ENCODE measurements at regions not wholly inside any gene's neighbourhood (a gene's known extent, or its start where the extent isn't known, plus 50 kb on each side); places are given as distances from the start of the nearest gene placed in this dataset.

GRCh38 chr5:97922776-97923175 is 739.7 kb upstream of the RIOK2 start:
- Histone ChIP-seq H3K79me2 (ENCODE audit: insufficient read depth, low read length) (no peaks in the 10 kb centered on the region), H3K4me2 (replicated peaks; ENCODE audit: extremely low read depth, low read length, poor library complexity, severe bottlenecking) (no peak overlapping the region), H3K27ac (ENCODE audit: low read depth in 1 of 2, low read length in 2 of 2) (no peak overlapping the region), H3K4me1 (ENCODE audit: control insufficient read depth in 1 of 2, insufficient read depth in 2 of 2, low read length in 2 of 2) (no peaks in the 10 kb centered on the region), H4K20me1 (ENCODE audit: insufficient read depth, low read length) (no peaks in the 10 kb centered on the region), H3K4me3 (replicated peaks in 1 of 3; ENCODE audit: low read depth in 2 of 3, low read length in 3 of 3) (no peak overlapping the region), H3K9ac (ENCODE audit: insufficient read depth, low read length, poor library complexity, severe bottlenecking) (no peak overlapping the region), H3K36me3 (replicated peaks in 1 of 2; ENCODE audit: control insufficient read depth in 1 of 2, insufficient read depth in 2 of 2, low read length in 2 of 2) (no peaks in the 10 kb centered on the region), H2AFZ (ENCODE audit: insufficient read depth, low read depth, low read length, poor library complexity, severe bottlenecking) (no peak overlapping the region), H3K27me3 (ENCODE audit: control insufficient read depth in 2 of 2, insufficient read depth in 2 of 2, low read length in 2 of 2) (no peaks in the 10 kb centered on the region), H3K9me3 (replicated peaks in 1 of 2; ENCODE audit: control insufficient read depth in 1 of 2, insufficient read depth in 1 of 2, low read length in 2 of 2) (no peaks in the 10 kb centered on the region)
- no peak for DNase-seq
- WGBS (ENCODE audit: insufficient coverage): no CpG with 5 or more reads among the region's 5 CpGs
- no peak overlapping the region for H3K4me3 Mint-ChIP-seq
- TF ChIP-seq, protein P1, sequence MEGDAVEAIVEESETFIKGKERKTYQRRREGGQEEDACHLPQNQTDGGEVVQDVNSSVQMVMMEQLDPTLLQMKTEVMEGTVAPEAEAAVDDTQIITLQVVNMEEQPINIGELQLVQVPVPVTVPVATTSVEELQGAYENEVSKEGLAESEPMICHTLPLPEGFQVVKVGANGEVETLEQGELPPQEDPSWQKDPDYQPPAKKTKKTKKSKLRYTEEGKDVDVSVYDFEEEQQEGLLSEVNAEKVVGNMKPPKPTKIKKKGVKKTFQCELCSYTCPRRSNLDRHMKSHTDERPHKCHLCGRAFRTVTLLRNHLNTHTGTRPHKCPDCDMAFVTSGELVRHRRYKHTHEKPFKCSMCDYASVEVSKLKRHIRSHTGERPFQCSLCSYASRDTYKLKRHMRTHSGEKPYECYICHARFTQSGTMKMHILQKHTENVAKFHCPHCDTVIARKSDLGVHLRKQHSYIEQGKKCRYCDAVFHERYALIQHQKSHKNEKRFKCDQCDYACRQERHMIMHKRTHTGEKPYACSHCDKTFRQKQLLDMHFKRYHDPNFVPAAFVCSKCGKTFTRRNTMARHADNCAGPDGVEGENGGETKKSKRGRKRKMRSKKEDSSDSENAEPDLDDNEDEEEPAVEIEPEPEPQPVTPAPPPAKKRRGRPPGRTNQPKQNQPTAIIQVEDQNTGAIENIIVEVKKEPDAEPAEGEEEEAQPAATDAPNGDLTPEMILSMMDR (IDR thresholded peaks at IDR 0.05): no peak
- no peak overlapping the region for H3K27ac Mint-ChIP-seq
- no peaks in the 10 kb centered on the region for H3K36me3 Mint-ChIP-seq
- no peaks in the 10 kb centered on the region for H3K4me1 Mint-ChIP-seq
- peaks cover 0 to 6% (median 0%) of the 10 kb centered on the region in 7 donors for H3K9me3 Mint-ChIP-seq
- no peaks in the 10 kb centered on the region for H3K27me3 Mint-ChIP-seq (ENCODE audit: low read depth in 3 of 3)
- intact Hi-C loops (cut with micrococcal nuclease): no loop called here

GRCh38 chr5:97923496-97923895 is 740.4 kb upstream of the RIOK2 start:
- H3K36me3 Mint-ChIP-seq: no peaks in the 10 kb centered on the region
- intact Hi-C loops (cut with micrococcal nuclease): no loop called here

More at GRCh38 chr5:97923496-97923895, 740.4 kb upstream of the RIOK2 start:
- Histone ChIP-seq H4K20me1 (ENCODE audit: insufficient read depth, low read length) (no peaks in the 10 kb centered on the region), H3K9me3 (replicated peaks in 1 of 2; ENCODE audit: control insufficient read depth in 1 of 2, insufficient read depth in 1 of 2, low read length in 2 of 2) (no peaks in the 10 kb centered on the region), H3K4me1 (ENCODE audit: control insufficient read depth in 1 of 2, insufficient read depth in 2 of 2, low read length in 2 of 2) (no peaks in the 10 kb centered on the region), H3K27me3 (ENCODE audit: control insufficient read depth in 2 of 2, insufficient read depth in 2 of 2, low read length in 2 of 2) (no peaks in the 10 kb centered on the region), H3K9ac (ENCODE audit: insufficient read depth, low read length, poor library complexity, severe bottlenecking) (no peak overlapping the region), H3K4me2 (replicated peaks; ENCODE audit: extremely low read depth, low read length, poor library complexity, severe bottlenecking) (no peak overlapping the region), H2AFZ (ENCODE audit: insufficient read depth, low read depth, low read length, poor library complexity, severe bottlenecking) (no peak overlapping the region), H3K4me3 (replicated peaks in 1 of 3; ENCODE audit: low read depth in 2 of 3, low read length in 3 of 3) (no peak overlapping the region), H3K36me3 (replicated peaks in 1 of 2; ENCODE audit: control insufficient read depth in 1 of 2, insufficient read depth in 2 of 2, low read length in 2 of 2) (no peaks in the 10 kb centered on the region), H3K27ac (ENCODE audit: low read depth in 1 of 2, low read length in 2 of 2) (no peak overlapping the region), H3K79me2 (ENCODE audit: insufficient read depth, low read length) (no peaks in the 10 kb centered on the region)
- Mint-ChIP-seq H3K4me1 (no peaks in the 10 kb centered on the region), H3K27ac (no peak overlapping the region), H3K4me3 (no peak overlapping the region), H3K27me3 (ENCODE audit: low read depth in 3 of 3) (no peaks in the 10 kb centered on the region), H3K9me3 (peaks cover 0 to 6% (median 0%) of the 10 kb centered on the region in 7 donors)
- DNase-seq: no peak
- TF ChIP-seq, protein P1 (IDR thresholded peaks at IDR 0.05): no peak
